Activated naive CD4-positive, alpha-beta T cell treated with Interleukin-2 at 50 U/mL for 16 hours (primary cell): ENCODE measurements at regions not wholly inside any gene's neighbourhood (a gene's known extent, or its start where the extent isn't known, plus 50 kb on each side); places are given as distances from the start of the nearest gene placed in this dataset.

Experiments
- DNase-seq: peaks from one replicate; pipeline ENCODE4 v3.0.0-alpha.2; 2020

GRCh38 chr10:132486539-132487121 is 51.0 kb upstream of the INPP5A start:
- no peak for DNase-seq

- DNase-seq = no peak
Observed at GRCh38 chr10:132487241-132488135, 50.1 kb upstream of the INPP5A start.
